K562 (cell line): ENCODE measurements at regions not wholly inside any gene's neighbourhood (a gene's known extent, or its start where the extent isn't known, plus 50 kb on each side); places are given as distances from the start of the nearest gene placed in this dataset.

Experiments
- ATAC-seq: fragments of 200-7000 bp; cut with Tn5 transposase; 3 replicates; pipeline ENCODE4 v1.9.1; 2020; ENCODE audit warnings: moderate library complexity
- BruUV-seq: library from RNA; stranded (reverse); fragments of 400-500 nt; replicated peaks from 2 replicates; lab custom pipeline; 2021; lab: Mats Ljungman, UMichigan
- CTCF ChIA-PET: fragments of 300-600 bp; formaldehyde crosslinking; extraction: SDS; loops from one replicate; lab custom pipeline; 2021; ENCODE audit warnings: low intra/inter-chr PET ratio; lab: Yijun Ruan, JAX
- POLR2A ChIA-PET: fragments of 300-600, 350-650 bp; sonication (Branson Sonifier 250); formaldehyde crosslinking; extraction: SDS; loops from one replicate; lab custom pipeline; 2021; ENCODE audit warnings: antibody characterized with exemption, inconsistent platforms; lab: Yijun Ruan, JAX
- DNase-seq, 4 experiments: peaks; one replicate each; pipeline versions ENCODE4 v3.0.0 to v3.0.0-alpha.2; 2011 to 2018; ENCODE audit warnings: low spot score in 3 of 4, mixed read lengths in 3 of 4; ENCODE audit errors: extremely low read depth in 1 of 4
- FAIRE-seq: peaks from 2 replicates; lab custom pipeline; 2011; peaks lifted over from hg19 to GRCh38; lab: Jason Lieb, UNC
- H2AFZ ChIP-seq: 2 replicates; pipeline ENCODE4 v1.6.0; 2011; ENCODE audit warnings: low read depth, low read length, control low read depth, inconsistent platforms
- H3K27ac ChIP-seq: fragments of 200-600 bp; 3 replicates; pipeline ENCODE4 v1.8.0; 2011; ENCODE audit warnings: low read depth, mild to moderate bottlenecking, control low read depth, inconsistent platforms, low read length, moderate library complexity, mixed read lengths; ENCODE audit errors: extremely low read depth
- H3K27me3 ChIP-seq, 2 experiments: fragments of 300-600 bp in 1 of 2; 2 replicates in 1 of 2; 3 replicates in 1 of 2; pipeline versions ENCODE4 v1.6.0 to v1.8.0; 2011; ENCODE audit warnings: inconsistent platforms in 2 of 2, low read length in 2 of 2, mild to moderate bottlenecking in 1 of 2, mixed read lengths in 1 of 2, moderate library complexity in 1 of 2; ENCODE audit not compliant: control insufficient read depth in 2 of 2, insufficient read depth in 2 of 2
- H3K36me3 ChIP-seq: fragments of 300-600 bp; 3 replicates; pipeline ENCODE4 v1.8.0; 2011; ENCODE audit warnings: mild to moderate bottlenecking, low read length, inconsistent platforms; ENCODE audit not compliant: control insufficient read depth, insufficient read depth
- H3K4me1 ChIP-seq, 2 experiments: fragments of 200-600 bp in 1 of 2; replicated peaks in 1 of 2; 2 replicates in 1 of 2; 3 replicates in 1 of 2; pipeline versions ENCODE4 v1.5.1 to v1.8.0; 2011; ENCODE audit warnings: inconsistent platforms in 2 of 2, low read length in 2 of 2, mild to moderate bottlenecking in 1 of 2, mixed read lengths in 1 of 2, moderate library complexity in 1 of 2; ENCODE audit not compliant: control insufficient read depth in 2 of 2, insufficient read depth in 2 of 2
- H3K4me2 ChIP-seq: 2 replicates; pipeline ENCODE4 v1.6.1; 2011; ENCODE audit warnings: low read length, control low read depth, inconsistent platforms, mixed read lengths; ENCODE audit not compliant: insufficient read depth
- H3K4me3 ChIP-seq: fragments of 200-600 bp; sonication (generic), shearing (Covaris generic); 2 replicates; pipeline ENCODE4 v1.5.1; 2016; ENCODE audit warnings: control low read depth, inconsistent platforms
- H3K79me2 ChIP-seq: fragments of 200-600 bp; 3 replicates; pipeline ENCODE4 v1.8.0; 2011; ENCODE audit warnings: low read length, inconsistent platforms; ENCODE audit not compliant: control insufficient read depth, insufficient read depth
- H3K9ac ChIP-seq, 2 experiments: 2 replicates each; pipeline versions ENCODE4 v1.6.0 to v1.6.1; 2011; ENCODE audit warnings: low read depth in 2 of 2, low read length in 2 of 2, control low read depth in 1 of 2, inconsistent platforms in 1 of 2, mild to moderate bottlenecking in 1 of 2, mixed read lengths in 1 of 2; ENCODE audit not compliant: insufficient read depth in 1 of 2
- H3K9me1 ChIP-seq: one replicate; pipeline ENCODE4 v1.6.0; 2011; ENCODE audit warnings: inconsistent platforms, mild to moderate bottlenecking, low read length, moderate library complexity; ENCODE audit not compliant: control insufficient read depth, insufficient read depth
- H3K9me3 ChIP-seq: replicated peaks from 2 replicates; pipeline ENCODE4 v1.5.1; 2011; ENCODE audit warnings: low read depth, low read length, inconsistent platforms; ENCODE audit not compliant: control insufficient read depth, insufficient read depth
- H4K20me1 ChIP-seq: replicated peaks from 2 replicates; pipeline ENCODE4 v1.6.1; 2011; ENCODE audit warnings: low read length, inconsistent platforms, mixed read lengths; ENCODE audit not compliant: control insufficient read depth, insufficient read depth
- E2F6 ChIP-seq, 2 experiments: IDR thresholded peaks; 2 replicates each; pipeline ENCODE4 v1.6.1; 2011; ENCODE audit warnings: borderline replicate concordance in 1 of 2, control low read depth in 1 of 2, low read depth in 1 of 2, low read length in 1 of 2, mild to moderate bottlenecking in 1 of 2, mixed read lengths in 1 of 2, moderate library complexity in 1 of 2; ENCODE audit not compliant: insufficient read depth in 1 of 2, insufficient read length in 1 of 2, poor library complexity in 1 of 2, severe bottlenecking in 1 of 2; ENCODE audit errors: extremely low read depth in 1 of 2
- ILK ChIP-seq: fragments of 450-650 bp; IDR thresholded peaks from 2 replicates; pipeline ENCODE4 v1.6.1; 2016; ENCODE audit warnings: missing genetic modification characterization, low read depth, mild to moderate bottlenecking, missing compliant biosample characterization, moderate library complexity, borderline replicate concordance
- KLF10 ChIP-seq: fragments of 250-450 bp; sonication (Bioruptor Pico); IDR thresholded peaks from 2 replicates; pipeline ENCODE4 v1.6.1; 2021; ENCODE audit warnings: matching md5 sums
- NBN ChIP-seq: fragments of 450-650 bp; IDR thresholded peaks from 2 replicates; pipeline ENCODE4 v1.6.1; 2016; ENCODE audit warnings: low read depth, mild to moderate bottlenecking
- NCOA1 ChIP-seq: fragments of 450-650 bp; IDR thresholded peaks from 2 replicates; pipeline ENCODE4 v1.6.1; 2016; ENCODE audit warnings: low read depth
- SMAD3 ChIP-seq: fragments of 450-650 bp; formaldehyde crosslinking; conservative IDR thresholded peaks from 2 replicates; pipeline ENCODE4 v1.4.0; 2020; ENCODE audit warnings: mild to moderate bottlenecking
- USF2 ChIP-seq: sonication (generic); formaldehyde crosslinking; IDR thresholded peaks from 2 replicates; pipeline ENCODE4 v1.5.0; 2020; ENCODE audit warnings: missing genetic modification reagents
- ZNF347 ChIP-seq: fragments of 450-650 bp; formaldehyde crosslinking; IDR thresholded peaks from 2 replicates; pipeline ENCODE4 v1.4.0; 2020; ENCODE audit warnings: low read depth, mild to moderate bottlenecking, moderate library complexity
- WGBS: fragments of 100-300 bp; shearing (Covaris generic); methylation state at CpG from one replicate; pipeline ENCODE4 v1.1.6; 2016; ENCODE audit warnings: low coverage, mixed read lengths; ENCODE audit not compliant: insufficient coverage; ENCODE audit errors: missing lambda C conversion rate; 5-methylcytosine and 5-hydroxymethylcytosine counted together
- in situ Hi-C: fragments of 300-500 bp; cut with MboI; formaldehyde crosslinking; loops from 4 replicates; pipeline ENCODE4 v1.15.0; 2018; ENCODE audit warnings: inconsistent platforms, mixed read lengths
- intact Hi-C: fragments of 100-400 bp; cut with micrococcal nuclease; formaldehyde crosslinking; loops from 2 replicates; pipeline ENCODE4 v1.14.2; 2022

- 3% methylated on average over 4 of the region's 4 CpGs for WGBS
- no peak for FAIRE-seq
These were observed 54.0 kb upstream of the RBFOX1 start for GRCh38 chr16:7278636-7279035.

More at GRCh38 chr16:7278636-7279035, 54.0 kb upstream of the RBFOX1 start:
- H2AFZ ChIP-seq = no peak overlapping the region
- ChIA-PET CTCF (no interaction called here), POLR2A (no interaction called here)
- no peaks in the 10 kb centered on the region for H3K79me2 ChIP-seq
- H3K9me3 ChIP-seq = no peaks in the 10 kb centered on the region
- no peak overlapping the region for H3K9ac ChIP-seq
- H4K20me1 ChIP-seq = no peaks in the 10 kb centered on the region
- H3K36me3 ChIP-seq = no peaks in the 10 kb centered on the region
- no peak overlapping the region for H3K27ac ChIP-seq
- no peaks in the 10 kb centered on the region; a peak in 1 of 5 replicates for H3K27me3 ChIP-seq
- H3K4me3 ChIP-seq = no peak overlapping the region
- H3K9me1 ChIP-seq = no peaks in the 10 kb centered on the region
- intact Hi-C loops (no loop called here), in situ Hi-C loops (no loop called here)
- TF ChIP-seq USF2 (CRISPR knock-in tag) (no peak), E2F6 (IDR thresholded peaks at IDR 0.05; ENCODE audit: borderline replicate concordance in 1 of 2, extremely low read depth in 1 of 2, insufficient read depth in 1 of 2, insufficient read length in 1 of 2, low read depth in 1 of 2, low read length in 1 of 2, poor library complexity in 1 of 2, severe bottlenecking in 1 of 2) (no peak), KLF10 (CRISPR knock-in tag) (no peak), NBN (no peak), SMAD3 (CRISPR knock-in tag) (no peak), NCOA1 (no peak), ILK (no peak), ZNF347 (CRISPR knock-in tag) (no peak)
- DNase-seq = no peak
- no peaks in the 10 kb centered on the region for H3K4me1 ChIP-seq
- H3K4me2 ChIP-seq = no peak overlapping the region
- no TSS peak for BruUV-seq
- no peak for ATAC-seq
